ENCODE measurements at regions not wholly inside any gene's neighbourhood (a gene's known extent, or its start where the extent isn't known, plus 50 kb on each side); places are given as distances from the start of the nearest gene placed in this dataset.

- H3K9me3 ChIP-seq: no peaks in the 10 kb centered on the region
- WGBS: 95% methylated on average over 4 of the region's 4 CpGs
- no peaks in the 10 kb centered on the region for H3K36me3 ChIP-seq
- TF ChIP-seq POLR2AphosphoS5 (IDR thresholded peaks at IDR 0.05) (no peak), POLR2A (IDR thresholded peaks at IDR 0.05) (no peak)
- TF ChIP-seq, protein P1, sequence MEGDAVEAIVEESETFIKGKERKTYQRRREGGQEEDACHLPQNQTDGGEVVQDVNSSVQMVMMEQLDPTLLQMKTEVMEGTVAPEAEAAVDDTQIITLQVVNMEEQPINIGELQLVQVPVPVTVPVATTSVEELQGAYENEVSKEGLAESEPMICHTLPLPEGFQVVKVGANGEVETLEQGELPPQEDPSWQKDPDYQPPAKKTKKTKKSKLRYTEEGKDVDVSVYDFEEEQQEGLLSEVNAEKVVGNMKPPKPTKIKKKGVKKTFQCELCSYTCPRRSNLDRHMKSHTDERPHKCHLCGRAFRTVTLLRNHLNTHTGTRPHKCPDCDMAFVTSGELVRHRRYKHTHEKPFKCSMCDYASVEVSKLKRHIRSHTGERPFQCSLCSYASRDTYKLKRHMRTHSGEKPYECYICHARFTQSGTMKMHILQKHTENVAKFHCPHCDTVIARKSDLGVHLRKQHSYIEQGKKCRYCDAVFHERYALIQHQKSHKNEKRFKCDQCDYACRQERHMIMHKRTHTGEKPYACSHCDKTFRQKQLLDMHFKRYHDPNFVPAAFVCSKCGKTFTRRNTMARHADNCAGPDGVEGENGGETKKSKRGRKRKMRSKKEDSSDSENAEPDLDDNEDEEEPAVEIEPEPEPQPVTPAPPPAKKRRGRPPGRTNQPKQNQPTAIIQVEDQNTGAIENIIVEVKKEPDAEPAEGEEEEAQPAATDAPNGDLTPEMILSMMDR (IDR thresholded peaks at IDR 0.05): no peak
- H3K27me3 ChIP-seq (replicated peaks; ENCODE audit: insufficient read depth): no peaks in the 10 kb centered on the region
- no peak overlapping the region for H3K27ac ChIP-seq
- no peaks in the 10 kb centered on the region for H3K4me1 ChIP-seq (replicated peaks)
- no peak overlapping the region for H3K4me3 ChIP-seq
- intact Hi-C loops (cut with DNase I): no loop called here
- no peak for DNase-seq (ENCODE audit: low spot score)
Measured at GRCh38 chr16:16887193-16887592, 508.3 kb downstream of the NPIPA7 start.

DNA sequence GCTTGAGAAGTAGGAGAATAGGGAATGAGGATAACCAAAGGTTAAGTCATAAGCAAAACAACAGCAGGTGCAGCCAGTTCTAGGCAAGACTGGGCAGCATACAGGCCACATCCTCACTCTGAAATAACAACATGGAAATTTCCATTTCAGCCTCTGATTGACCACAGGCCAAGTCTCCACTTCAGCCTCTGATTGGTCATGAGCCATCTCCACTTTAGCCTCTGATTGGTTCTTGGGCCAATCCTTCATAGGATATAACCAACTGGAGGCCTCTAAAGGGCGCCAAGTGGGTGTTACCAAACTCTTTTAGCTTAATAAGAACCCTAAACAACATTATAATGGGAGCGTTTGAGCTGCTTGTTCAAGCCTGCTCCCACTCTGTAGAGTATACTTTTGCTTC lies 512.0 kb downstream of the NPIPA7 start:
- Histone ChIP-seq H3K4me1 (replicated peaks) (no peaks in the 10 kb centered on the region), H3K27ac (no peak overlapping the region), H3K4me3 (no peak overlapping the region), H3K36me3 (no peaks in the 10 kb centered on the region), H3K27me3 (replicated peaks; ENCODE audit: insufficient read depth) (no peaks in the 10 kb centered on the region), H3K9me3 (no peaks in the 10 kb centered on the region)
- 66% methylated on average over 2 of the region's 2 CpGs for WGBS
- TF ChIP-seq POLR2A (IDR thresholded peaks at IDR 0.05) (no peak), POLR2AphosphoS5 (IDR thresholded peaks at IDR 0.05) (no peak)
- TF ChIP-seq, protein P1 (IDR thresholded peaks at IDR 0.05): no peak
- intact Hi-C loops (cut with DNase I): no loop called here
- DNase-seq (ENCODE audit: low spot score): no peak

DNA sequence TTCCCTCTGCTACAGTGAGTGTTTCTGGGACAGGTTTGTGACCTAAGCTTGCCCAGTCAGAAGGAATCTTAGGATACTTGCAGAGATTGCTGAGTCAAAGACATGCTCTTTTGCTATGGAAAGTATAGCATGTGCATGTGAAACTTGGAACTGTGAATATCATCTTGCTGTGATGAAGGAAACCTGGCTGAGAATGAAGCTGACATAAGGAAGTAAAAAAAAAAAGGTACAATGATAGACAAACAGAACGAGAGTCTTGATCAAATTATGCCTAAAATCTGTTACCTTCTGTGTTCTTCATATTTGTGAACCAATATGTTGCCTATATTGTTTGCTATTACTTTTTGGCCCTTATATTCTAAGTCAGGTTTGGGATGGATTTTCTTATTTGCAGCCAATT lies 525.7 kb downstream of the NPIPA7 start:
- Histone ChIP-seq H3K27ac (no peak overlapping the region), H3K4me3 (no peak overlapping the region), H3K9me3 (no peaks in the 10 kb centered on the region), H3K4me1 (replicated peaks) (no peaks in the 10 kb centered on the region), H3K27me3 (replicated peaks; ENCODE audit: insufficient read depth) (no peaks in the 10 kb centered on the region), H3K36me3 (no peaks in the 10 kb centered on the region)
- WGBS: 80% methylated on average over 1 of the region's 1 CpG
- no peak for TF ChIP-seq POLR2AphosphoS5 (IDR thresholded peaks at IDR 0.05)
- TF ChIP-seq, protein P1 (IDR thresholded peaks at IDR 0.05): no peak
- TF ChIP-seq POLR2A (IDR thresholded peaks at IDR 0.05): no peak
- intact Hi-C loops (cut with DNase I): no loop called here
- DNase-seq (ENCODE audit: low spot score): no peak

DNA sequence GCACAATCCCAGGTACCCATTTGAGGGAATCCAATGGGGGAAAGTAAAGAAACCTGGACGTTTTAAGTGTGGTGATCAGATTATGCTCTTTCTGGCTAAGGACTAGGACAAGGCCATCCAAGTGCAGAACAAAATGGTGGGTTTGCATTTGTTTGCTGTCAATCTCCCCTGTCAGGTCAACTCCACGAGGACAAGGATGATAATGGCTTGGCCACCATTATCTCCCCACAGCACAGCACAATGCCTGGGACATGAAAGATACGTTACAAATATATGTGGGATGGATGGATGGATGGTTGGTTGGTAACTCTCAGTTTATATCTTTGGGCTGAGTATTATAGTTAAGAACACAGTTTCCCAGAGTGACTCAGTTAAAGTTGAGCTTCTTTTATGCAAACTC lies 526.9 kb downstream of the NPIPA7 start:
- no peak overlapping the region for H3K4me3 ChIP-seq
- no peaks in the 10 kb centered on the region for H3K27me3 ChIP-seq (replicated peaks; ENCODE audit: insufficient read depth)
- no peaks in the 10 kb centered on the region for H3K9me3 ChIP-seq
- TF ChIP-seq, protein P1 (IDR thresholded peaks at IDR 0.05): no peak
- TF ChIP-seq POLR2AphosphoS5 (IDR thresholded peaks at IDR 0.05) (no peak), POLR2A (IDR thresholded peaks at IDR 0.05) (no peak)
- no peak overlapping the region for H3K27ac ChIP-seq
- no peaks in the 10 kb centered on the region for H3K36me3 ChIP-seq
- H3K4me1 ChIP-seq (replicated peaks): no peaks in the 10 kb centered on the region
- WGBS: 73% methylated on average over 3 of the region's 3 CpGs
- intact Hi-C loops (cut with DNase I): no loop called here
- DNase-seq (ENCODE audit: low spot score): no peak

GRCh38 chr16:16907089-16907488 lies 528.1 kb downstream of the NPIPA7 start:
- no peaks in the 10 kb centered on the region for H3K9me3 ChIP-seq
- no peaks in the 10 kb centered on the region for H3K36me3 ChIP-seq
- TF ChIP-seq POLR2A (IDR thresholded peaks at IDR 0.05) (no peak), POLR2AphosphoS5 (IDR thresholded peaks at IDR 0.05) (no peak)
- TF ChIP-seq, protein P1 (IDR thresholded peaks at IDR 0.05): no peak
- intact Hi-C loops (cut with DNase I): no loop called here
- H3K27me3 ChIP-seq (replicated peaks; ENCODE audit: insufficient read depth): no peaks in the 10 kb centered on the region
- no peak overlapping the region for H3K27ac ChIP-seq
- no peak for DNase-seq (ENCODE audit: low spot score)
- no peaks in the 10 kb centered on the region for H3K4me1 ChIP-seq (replicated peaks)
- H3K4me3 ChIP-seq: no peak overlapping the region

Data from prostate gland (tissue), 2 donors.